ENCODE measurements at regions not wholly inside any gene's neighbourhood (a gene's known extent, or its start where the extent isn't known, plus 50 kb on each side); places are given as distances from the start of the nearest gene placed in this dataset.
"Not testable (repeated sequence)": the region's sequence is repeated elsewhere in the genome, so short reads cannot be mapped to it uniquely, and the experiment has no call there.

DNA sequence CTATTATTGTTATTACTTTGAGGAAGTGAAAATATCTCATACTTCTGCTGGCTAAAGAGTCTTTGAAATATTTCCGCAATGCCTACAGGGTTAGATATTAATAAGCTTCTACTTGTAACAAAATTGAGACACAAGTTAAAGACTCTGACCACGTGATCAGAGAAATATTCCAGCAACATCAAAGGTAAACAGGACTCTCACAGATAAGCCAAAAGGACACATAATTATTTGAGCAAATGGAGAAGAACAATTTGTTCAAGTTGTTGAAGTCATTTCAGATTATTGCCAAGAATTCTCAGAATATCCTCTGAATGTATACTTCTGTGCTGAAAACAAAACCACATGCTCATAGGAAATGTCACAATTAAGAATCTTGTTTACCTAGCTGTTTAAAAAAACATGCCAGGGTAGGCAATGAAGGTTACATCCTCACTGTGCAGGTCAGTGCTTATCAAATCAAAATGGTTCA lies 225.8 kb upstream of the ALCAM start:
- Mint-ChIP-seq H3K9me3 (no peaks in the 10 kb centered on the region), H3K4me1 (ENCODE audit: low read depth) (no peaks in the 10 kb centered on the region), H3K27me3 (no peaks in the 10 kb centered on the region), H3K4me3 (no peak overlapping the region), H3K36me3 (ENCODE audit: low read depth) (no peaks in the 10 kb centered on the region), H3K27ac (no peak overlapping the region)
- no peak for DNase-seq

- no peak overlapping the region for H3K27ac Mint-ChIP-seq
- H3K4me1 Mint-ChIP-seq (ENCODE audit: low read depth), result no peaks in the 10 kb centered on the region
- DNase-seq, result no peak
- no peaks in the 10 kb centered on the region for H3K36me3 Mint-ChIP-seq (ENCODE audit: low read depth)
- no peak overlapping the region for H3K4me3 Mint-ChIP-seq
- peaks cover 5% of the 10 kb centered on the region for H3K27me3 Mint-ChIP-seq
- H3K9me3 Mint-ChIP-seq, result no peaks in the 10 kb centered on the region
Observed at GRCh38 chr3:105144837-105145236, 221.9 kb upstream of the ALCAM start.

DNA sequence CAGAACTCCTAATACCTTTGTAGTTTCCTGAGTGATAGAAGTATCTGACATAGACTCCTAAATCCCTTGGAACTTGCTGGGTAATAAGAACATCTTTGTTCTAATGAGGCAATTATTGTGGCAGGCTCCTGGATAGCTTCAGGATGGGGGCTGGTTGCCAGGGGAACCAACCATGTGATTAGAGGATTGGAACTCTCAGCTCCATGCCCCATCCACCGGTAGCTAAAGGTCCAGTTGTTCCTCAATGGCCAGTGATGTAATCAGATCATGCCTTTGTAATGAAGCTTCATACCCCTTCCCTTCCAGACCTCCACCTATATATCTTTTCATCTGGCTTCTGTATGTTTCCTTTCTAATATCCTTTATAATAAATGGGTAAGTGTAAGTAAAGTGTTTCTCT lies 221.2 kb upstream of the ALCAM start:
- no peak overlapping the region for H3K4me3 Mint-ChIP-seq
- H3K9me3 Mint-ChIP-seq, result no peaks in the 10 kb centered on the region
- no peaks in the 10 kb centered on the region for H3K36me3 Mint-ChIP-seq (ENCODE audit: low read depth)
- no peak for DNase-seq
- H3K4me1 Mint-ChIP-seq (ENCODE audit: low read depth), result no peaks in the 10 kb centered on the region
- H3K27me3 Mint-ChIP-seq, result peaks cover 6% of the 10 kb centered on the region
- H3K27ac Mint-ChIP-seq, result no peak overlapping the region

DNA sequence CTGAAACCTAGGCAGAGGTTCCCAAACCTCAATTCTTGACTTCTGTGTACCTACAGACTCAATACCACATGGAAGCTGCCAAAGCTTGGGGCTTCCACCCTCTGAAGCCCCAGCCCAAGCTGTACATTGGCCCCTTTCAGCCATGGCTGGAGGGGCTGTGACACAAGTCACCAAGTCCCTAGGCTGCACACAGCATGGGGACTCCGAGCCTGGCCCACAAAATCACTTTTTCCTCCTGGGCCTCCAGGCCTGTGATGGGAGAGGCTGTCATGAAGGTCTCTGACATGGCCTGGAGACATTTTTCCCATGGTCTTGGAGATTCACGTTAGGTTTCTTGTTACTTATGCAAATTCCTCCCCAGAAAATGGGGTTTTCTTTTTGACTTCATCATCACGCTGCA lies 217.5 kb upstream of the ALCAM start:
- H3K27ac Mint-ChIP-seq; H3K27me3 Mint-ChIP-seq; H3K4me3 Mint-ChIP-seq; H3K4me1 Mint-ChIP-seq (ENCODE audit: low read depth); DNase-seq; H3K36me3 Mint-ChIP-seq (ENCODE audit: low read depth); H3K9me3 Mint-ChIP-seq: not testable (repeated sequence)

- no peak for DNase-seq
- no peaks in the 10 kb centered on the region for H3K36me3 Mint-ChIP-seq (ENCODE audit: low read depth)
- no peaks in the 10 kb centered on the region for H3K4me1 Mint-ChIP-seq (ENCODE audit: low read depth)
- H3K9me3 Mint-ChIP-seq, result no peaks in the 10 kb centered on the region
- H3K27me3 Mint-ChIP-seq, result peaks cover 6% of the 10 kb centered on the region
- H3K4me3 Mint-ChIP-seq, result no peak overlapping the region
- no peak overlapping the region for H3K27ac Mint-ChIP-seq
Observed at GRCh38 chr3:105152987-105153386, 213.7 kb upstream of the ALCAM start.

- Mint-ChIP-seq H3K9me3 (no peaks in the 10 kb centered on the region), H3K4me1 (ENCODE audit: low read depth) (no peaks in the 10 kb centered on the region), H3K27ac (no peak overlapping the region), H3K27me3 (peaks cover 3% of the 10 kb centered on the region), H3K4me3 (no peak overlapping the region), H3K36me3 (ENCODE audit: low read depth) (no peaks in the 10 kb centered on the region)
- DNase-seq, result no peak
Observed at GRCh38 chr3:105154692-105155091, 212.0 kb upstream of the ALCAM start.

GRCh38 chr3:105157067-105157765 lies 209.5 kb upstream of the ALCAM start:
- Mint-ChIP-seq H3K27me3 (no peaks in the 10 kb centered on the region), H3K9me3 (no peaks in the 10 kb centered on the region), H3K36me3 (ENCODE audit: low read depth) (no peaks in the 10 kb centered on the region), H3K4me1 (ENCODE audit: low read depth) (no peaks in the 10 kb centered on the region), H3K4me3 (no peak overlapping the region), H3K27ac (no peak overlapping the region)
- no peak for DNase-seq

DNA sequence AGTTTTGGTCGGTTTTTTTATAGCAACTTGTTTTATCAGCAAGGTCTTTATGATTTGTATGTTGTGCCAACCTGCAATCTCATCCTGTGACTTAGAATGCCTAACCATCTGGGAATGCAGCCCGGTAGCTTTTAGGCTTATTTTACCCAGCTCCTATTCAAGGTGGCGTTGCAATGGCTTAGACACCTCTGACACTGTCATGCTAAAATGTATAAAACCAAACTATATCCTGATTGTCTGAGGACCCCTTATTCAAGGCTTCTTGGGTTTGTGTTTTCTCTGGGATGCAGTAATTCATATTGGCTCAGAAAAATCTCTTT lies 209.0 kb upstream of the ALCAM start:
- no peaks in the 10 kb centered on the region for H3K9me3 Mint-ChIP-seq
- H3K27ac Mint-ChIP-seq, result no peak overlapping the region
- no peak for DNase-seq
- H3K4me3 Mint-ChIP-seq, result no peak overlapping the region
- H3K27me3 Mint-ChIP-seq, result no peaks in the 10 kb centered on the region
- H3K36me3 Mint-ChIP-seq (ENCODE audit: low read depth), result no peaks in the 10 kb centered on the region
- H3K4me1 Mint-ChIP-seq (ENCODE audit: low read depth), result no peaks in the 10 kb centered on the region

GRCh38 chr3:105158286-105158685 lies 208.4 kb upstream of the ALCAM start:
- no peak overlapping the region for H3K4me3 Mint-ChIP-seq
- no peaks in the 10 kb centered on the region for H3K4me1 Mint-ChIP-seq (ENCODE audit: low read depth)
- no peak for DNase-seq
- no peak overlapping the region for H3K27ac Mint-ChIP-seq
- no peaks in the 10 kb centered on the region for H3K27me3 Mint-ChIP-seq
- H3K9me3 Mint-ChIP-seq, result no peaks in the 10 kb centered on the region
- H3K36me3 Mint-ChIP-seq (ENCODE audit: low read depth), result no peaks in the 10 kb centered on the region

- Mint-ChIP-seq H3K4me1 (ENCODE audit: low read depth) (no peaks in the 10 kb centered on the region), H3K27ac (no peak overlapping the region), H3K4me3 (no peak overlapping the region), H3K27me3 (no peaks in the 10 kb centered on the region), H3K36me3 (ENCODE audit: low read depth) (no peaks in the 10 kb centered on the region), H3K9me3 (no peaks in the 10 kb centered on the region)
- no peak for DNase-seq
Observed at GRCh38 chr3:105162448-105162847, 204.3 kb upstream of the ALCAM start.

DNA sequence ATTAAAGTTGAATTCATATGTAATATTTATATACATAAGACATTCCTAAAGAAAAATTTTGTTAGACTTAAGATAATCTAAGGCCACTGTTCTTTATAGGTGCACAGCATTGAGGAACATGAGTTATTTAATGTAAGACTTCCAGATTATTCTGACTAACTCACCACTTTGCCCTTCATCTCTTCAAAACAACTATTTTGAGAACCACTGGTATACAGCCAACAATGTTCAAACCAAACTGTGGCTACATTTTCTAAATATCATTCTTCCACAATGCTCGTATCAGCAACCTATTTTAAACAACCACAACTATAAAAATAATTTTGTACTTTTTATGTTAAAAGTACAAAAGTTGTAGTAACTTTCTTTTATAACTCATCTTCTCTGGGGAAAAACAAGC lies 199.8 kb upstream of the ALCAM start:
- no peaks in the 10 kb centered on the region for H3K27me3 Mint-ChIP-seq
- H3K36me3 Mint-ChIP-seq (ENCODE audit: low read depth), result no peaks in the 10 kb centered on the region
- no peak overlapping the region for H3K27ac Mint-ChIP-seq
- H3K4me1 Mint-ChIP-seq (ENCODE audit: low read depth), result no peaks in the 10 kb centered on the region
- no peak overlapping the region for H3K4me3 Mint-ChIP-seq
- H3K9me3 Mint-ChIP-seq, result no peaks in the 10 kb centered on the region
- DNase-seq, result no peak

- H3K36me3 Mint-ChIP-seq (ENCODE audit: low read depth), result no peaks in the 10 kb centered on the region
- no peaks in the 10 kb centered on the region for H3K4me1 Mint-ChIP-seq (ENCODE audit: low read depth)
- H3K4me3 Mint-ChIP-seq, result no peak overlapping the region
- H3K9me3 Mint-ChIP-seq, result no peaks in the 10 kb centered on the region
- no peak for DNase-seq
- no peaks in the 10 kb centered on the region for H3K27me3 Mint-ChIP-seq
- no peak overlapping the region for H3K27ac Mint-ChIP-seq
Observed at GRCh38 chr3:105170423-105170822, 196.3 kb upstream of the ALCAM start.

GRCh38 chr3:105174017-105174615 lies 192.6 kb upstream of the ALCAM start:
- H3K9me3 Mint-ChIP-seq, result no peaks in the 10 kb centered on the region
- H3K27ac Mint-ChIP-seq, result no peak overlapping the region
- no peaks in the 10 kb centered on the region for H3K36me3 Mint-ChIP-seq (ENCODE audit: low read depth)
- H3K4me1 Mint-ChIP-seq (ENCODE audit: low read depth), result no peaks in the 10 kb centered on the region
- DNase-seq, result no peak
- no peak overlapping the region for H3K4me3 Mint-ChIP-seq
- H3K27me3 Mint-ChIP-seq, result no peaks in the 10 kb centered on the region

DNA sequence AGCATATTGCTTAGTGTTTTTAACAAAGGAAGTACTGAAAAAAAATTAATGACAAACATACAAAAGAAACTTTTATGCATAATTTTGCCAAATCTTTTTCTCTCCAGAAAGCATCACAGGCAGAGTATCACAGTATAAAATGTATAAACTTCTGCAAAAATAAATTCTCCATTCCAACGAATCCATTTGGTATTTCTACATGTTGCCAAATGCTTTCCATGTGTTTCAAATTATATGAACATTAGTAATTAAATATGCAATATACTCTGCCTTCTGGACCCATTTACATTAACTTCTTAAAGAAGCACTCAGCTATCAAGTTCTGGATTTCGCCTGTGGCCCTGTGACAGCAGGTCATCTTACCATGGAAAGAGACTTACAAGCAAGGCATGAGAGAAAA lies 189.1 kb upstream of the ALCAM start:
- H3K4me3 Mint-ChIP-seq, result no peak overlapping the region
- H3K27me3 Mint-ChIP-seq, result peaks cover 2% of the 10 kb centered on the region
- H3K4me1 Mint-ChIP-seq (ENCODE audit: low read depth), result no peaks in the 10 kb centered on the region
- no peak overlapping the region for H3K27ac Mint-ChIP-seq
- no peak for DNase-seq
- no peaks in the 10 kb centered on the region for H3K36me3 Mint-ChIP-seq (ENCODE audit: low read depth)
- no peaks in the 10 kb centered on the region for H3K9me3 Mint-ChIP-seq

DNA sequence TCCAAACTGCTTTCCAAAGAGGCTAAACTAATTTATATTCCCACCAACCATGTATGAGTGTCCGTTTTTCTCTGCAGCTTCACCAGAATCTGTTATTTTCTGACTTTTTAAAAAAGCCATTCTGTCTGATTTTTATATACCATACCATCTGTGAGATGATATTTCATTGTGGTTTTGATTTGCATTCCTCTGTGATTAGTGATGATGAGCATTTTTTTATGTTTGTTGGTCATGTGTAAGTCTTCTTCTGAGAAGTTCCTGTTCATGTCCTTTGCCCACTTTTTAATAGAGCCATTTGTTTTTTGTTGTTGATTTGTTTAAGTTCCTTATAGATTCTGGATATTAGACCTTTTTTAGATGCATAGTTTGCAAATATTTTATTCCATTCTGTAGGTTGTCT lies 179.4 kb upstream of the ALCAM start:
- no peak overlapping the region for H3K4me3 Mint-ChIP-seq
- H3K9me3 Mint-ChIP-seq, result peaks cover 5% of the 10 kb centered on the region
- no peaks in the 10 kb centered on the region for H3K27me3 Mint-ChIP-seq
- H3K4me1 Mint-ChIP-seq (ENCODE audit: low read depth), result no peaks in the 10 kb centered on the region
- H3K36me3 Mint-ChIP-seq (ENCODE audit: low read depth), result no peaks in the 10 kb centered on the region
- DNase-seq, result no peak
- H3K27ac Mint-ChIP-seq, result no peak overlapping the region

- Mint-ChIP-seq H3K4me1 (ENCODE audit: low read depth) (no peaks in the 10 kb centered on the region), H3K9me3 (no peaks in the 10 kb centered on the region), H3K4me3 (no peak overlapping the region), H3K27me3 (no peaks in the 10 kb centered on the region), H3K36me3 (ENCODE audit: low read depth) (no peaks in the 10 kb centered on the region), H3K27ac (no peak overlapping the region)
- no peak for DNase-seq
Observed at GRCh38 chr3:105195260-105195659, 171.4 kb upstream of the ALCAM start.

Data from activated T-cell treated with anti-CD3 and anti-CD28 coated beads, Interleukin-2, amount 50 U/mL, for 24 hours (primary cell).